A673 (cell line): ENCODE measurements at regions not wholly inside any gene's neighbourhood (a gene's known extent, or its start where the extent isn't known, plus 50 kb on each side); places are given as distances from the start of the nearest gene placed in this dataset.

ENCODE experiments used
- BruUV-seq: library from RNA; stranded (reverse); fragments of 400-500 nt; replicated peaks from 2 replicates; lab custom pipeline; 2021; lab: Mats Ljungman, UMichigan
- CTCF ChIA-PET: fragments of 300-600 bp; sonication (Branson Sonifier 250); formaldehyde crosslinking; loops from one replicate; lab custom pipeline; 2022; ENCODE audit warnings: antibody characterized with exemption; lab: Charles Lee
- POLR2A ChIA-PET: fragments of 300-600 bp; sonication (Branson Sonifier 250); formaldehyde crosslinking; loops from one replicate; lab custom pipeline; 2022; ENCODE audit warnings: antibody characterized with exemption; ENCODE audit not compliant: low non-redundant PET; lab: Charles Lee
- DNase-seq: peaks from one replicate; pipeline ENCODE4 v3.0.0-alpha.2; 2015; ENCODE audit warnings: low spot score
- H3K27ac ChIP-seq: fragments of 200-600 bp; sonication (generic); 2 replicates; pipeline ENCODE4 v1.5.1; 2016; ENCODE audit warnings: mixed run types, low read depth, mild to moderate bottlenecking, mixed read lengths, antibody characterized with exemption, low read length; ENCODE audit not compliant: poor library complexity, severe bottlenecking
- H3K27me3 ChIP-seq: fragments of 200-600 bp; sonication (generic); replicated peaks from 2 replicates; pipeline ENCODE4 v1.6.1; 2017; ENCODE audit warnings: mixed run types, low read depth, mild to moderate bottlenecking, mixed read lengths, antibody characterized with exemption, low read length; ENCODE audit not compliant: insufficient read depth, poor library complexity
- H3K36me3 ChIP-seq: fragments of 200-600 bp; sonication (generic); 2 replicates; pipeline ENCODE4 v1.6.1; 2016; ENCODE audit warnings: mixed run types, mild to moderate bottlenecking, mixed read lengths, antibody characterized with exemption, low read length; ENCODE audit not compliant: insufficient read depth, poor library complexity, severe bottlenecking
- H3K4me1 ChIP-seq: fragments of 200-600 bp; sonication (generic); 2 replicates; pipeline ENCODE4 v1.6.1; 2017; ENCODE audit warnings: mixed run types, mild to moderate bottlenecking, mixed read lengths, antibody characterized with exemption, low read length; ENCODE audit not compliant: insufficient read depth, poor library complexity, severe bottlenecking
- H3K4me3 ChIP-seq: fragments of 200-600 bp; sonication (generic); 2 replicates; pipeline ENCODE4 v1.5.1; 2016; ENCODE audit warnings: low read depth, mixed run types, mild to moderate bottlenecking, mixed read lengths, low read length; ENCODE audit not compliant: poor library complexity, severe bottlenecking
- H3K9me3 ChIP-seq: fragments of 200-600 bp; sonication (generic); 2 replicates; pipeline ENCODE4 v1.6.1; 2016; ENCODE audit warnings: mixed run types, low read depth, mild to moderate bottlenecking, mixed read lengths, antibody characterized with exemption, low read length; ENCODE audit not compliant: poor library complexity, severe bottlenecking
- EZH2 ChIP-seq: fragments of 200-600 bp; sonication (generic); IDR thresholded peaks from 2 replicates; pipeline ENCODE4 v1.6.1; 2017; ENCODE audit warnings: borderline replicate concordance, low read depth, mild to moderate bottlenecking, mixed read lengths, antibody characterized with exemption, low read length; ENCODE audit not compliant: poor library complexity, severe bottlenecking
- intact Hi-C: fragments of 100-400 bp; cut with micrococcal nuclease; formaldehyde crosslinking; loops from one replicate; pipeline ENCODE4 v1.10.0; 2022; ENCODE audit not compliant: unreplicated experiment
- TF ChIP-seq, protein P1 (sequence below): fragments of 300-800, 200-600 bp; sonication (generic); conservative IDR thresholded peaks from 2 replicates; pipeline ENCODE4 v1.5.1; 2017; ENCODE audit warnings: low read depth, mild to moderate bottlenecking, antibody characterized with exemption, low read length, moderate library complexity, mixed read lengths

DNA sequence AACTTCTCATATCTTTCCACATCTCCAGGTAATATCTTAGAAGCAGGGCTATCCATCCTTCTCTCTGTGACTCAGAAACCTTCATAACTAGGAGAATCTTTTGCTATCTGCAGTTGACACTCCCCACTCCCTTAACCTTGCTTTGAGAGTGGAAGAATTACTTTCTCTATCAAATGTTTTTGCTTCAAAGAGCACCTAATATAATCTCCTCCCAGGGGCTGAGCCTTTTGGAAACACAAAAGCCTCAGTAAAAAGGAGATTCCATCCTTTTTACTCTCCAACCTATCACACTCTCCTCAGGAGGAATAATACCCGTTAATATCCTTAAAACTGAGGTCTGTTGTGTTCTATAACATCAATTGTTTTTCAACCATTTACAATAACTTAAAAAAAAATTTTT, 94.9 kb upstream of the DNAJC10 start:
- no TSS peak for BruUV-seq

DNA sequence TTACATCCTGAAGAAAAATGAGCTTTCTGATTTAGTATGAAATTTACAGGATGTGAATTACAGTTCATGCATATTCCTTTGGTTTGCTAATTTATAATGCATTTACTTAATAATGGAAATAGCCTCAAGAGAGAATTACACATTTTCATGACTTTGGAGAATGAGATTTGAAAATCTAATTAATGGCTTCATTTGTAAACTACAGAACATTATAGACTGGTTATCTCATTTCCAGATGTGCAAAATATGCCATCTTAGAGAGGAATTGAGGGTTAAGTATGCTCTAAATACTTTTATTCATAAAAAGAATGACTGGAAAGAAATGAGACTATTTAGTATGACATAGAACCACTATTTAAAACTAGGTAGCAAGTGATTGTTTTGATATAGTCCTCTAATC, 94.2 kb upstream of the DNAJC10 start:
- no TSS peak for BruUV-seq
- Histone ChIP-seq H3K4me3 (no peak overlapping the region), H3K36me3 (no peaks in the 10 kb centered on the region), H3K9me3 (no peaks in the 10 kb centered on the region), H3K27me3 (no peaks in the 10 kb centered on the region), H3K27ac (no peak overlapping the region), H3K4me1 (no peaks in the 10 kb centered on the region)
- no peak for DNase-seq
- intact Hi-C loops = no loop called here
- ChIA-PET POLR2A (no interaction called here), CTCF (interaction anchor here (0.5 kb wide), 1 partner anchor 381 kb away, joined by 3 read pairs; no protein-coding TSS in a partner anchor)
- TF ChIP-seq, protein P1, sequence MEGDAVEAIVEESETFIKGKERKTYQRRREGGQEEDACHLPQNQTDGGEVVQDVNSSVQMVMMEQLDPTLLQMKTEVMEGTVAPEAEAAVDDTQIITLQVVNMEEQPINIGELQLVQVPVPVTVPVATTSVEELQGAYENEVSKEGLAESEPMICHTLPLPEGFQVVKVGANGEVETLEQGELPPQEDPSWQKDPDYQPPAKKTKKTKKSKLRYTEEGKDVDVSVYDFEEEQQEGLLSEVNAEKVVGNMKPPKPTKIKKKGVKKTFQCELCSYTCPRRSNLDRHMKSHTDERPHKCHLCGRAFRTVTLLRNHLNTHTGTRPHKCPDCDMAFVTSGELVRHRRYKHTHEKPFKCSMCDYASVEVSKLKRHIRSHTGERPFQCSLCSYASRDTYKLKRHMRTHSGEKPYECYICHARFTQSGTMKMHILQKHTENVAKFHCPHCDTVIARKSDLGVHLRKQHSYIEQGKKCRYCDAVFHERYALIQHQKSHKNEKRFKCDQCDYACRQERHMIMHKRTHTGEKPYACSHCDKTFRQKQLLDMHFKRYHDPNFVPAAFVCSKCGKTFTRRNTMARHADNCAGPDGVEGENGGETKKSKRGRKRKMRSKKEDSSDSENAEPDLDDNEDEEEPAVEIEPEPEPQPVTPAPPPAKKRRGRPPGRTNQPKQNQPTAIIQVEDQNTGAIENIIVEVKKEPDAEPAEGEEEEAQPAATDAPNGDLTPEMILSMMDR = no peak
- no peak for TF ChIP-seq EZH2

More for the DNA sequence above, 94.9 kb upstream of the DNAJC10 start:
- H3K4me1 ChIP-seq = no peaks in the 10 kb centered on the region
- intact Hi-C loops = no loop called here
- no peaks in the 10 kb centered on the region for H3K9me3 ChIP-seq
- no peak for DNase-seq
- H3K27ac ChIP-seq = no peak overlapping the region
- H3K27me3 ChIP-seq = no peaks in the 10 kb centered on the region
- no peaks in the 10 kb centered on the region for H3K36me3 ChIP-seq
- ChIA-PET CTCF (no interaction called here), POLR2A (no interaction called here)
- TF ChIP-seq, protein P1 = no peak
- no peak for TF ChIP-seq EZH2
- no peak overlapping the region for H3K4me3 ChIP-seq

DNA sequence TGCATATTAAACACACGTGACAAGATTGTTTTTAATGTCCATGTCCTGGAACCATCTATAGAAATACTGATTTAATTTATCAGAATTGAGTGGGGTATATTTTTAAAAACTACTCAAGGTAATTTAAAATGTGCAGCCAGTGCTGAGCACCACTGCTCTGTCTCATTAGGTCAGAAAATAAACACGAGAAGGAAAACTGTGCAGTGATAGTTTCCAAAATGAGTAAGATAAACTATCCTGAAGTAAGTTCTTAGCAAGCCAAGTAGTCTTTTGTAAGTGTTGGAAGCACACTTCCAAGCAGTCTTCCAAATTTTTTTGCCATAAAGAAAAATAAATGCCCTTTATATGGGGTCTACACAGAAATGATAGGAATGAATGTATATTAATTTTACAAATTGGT, 93.8 kb upstream of the DNAJC10 start:
- ChIA-PET POLR2A (interaction anchor here (0.6 kb wide), 1 partner anchor 216 kb away, joined by 3 read pairs; no protein-coding TSS in a partner anchor), CTCF (interaction anchor here (0.5 kb wide), 1 partner anchor 381 kb away, joined by 3 read pairs; no protein-coding TSS in a partner anchor)
- intact Hi-C loops = no loop called here

More for the DNA sequence above, 93.8 kb upstream of the DNAJC10 start:
- Histone ChIP-seq H3K4me1 (no peaks in the 10 kb centered on the region), H3K27ac (no peak overlapping the region), H3K9me3 (no peaks in the 10 kb centered on the region), H3K36me3 (no peaks in the 10 kb centered on the region), H3K4me3 (no peak overlapping the region), H3K27me3 (no peaks in the 10 kb centered on the region)
- no peak for DNase-seq
- TF ChIP-seq, protein P1 = no peak
- no peak for TF ChIP-seq EZH2
- BruUV-seq = no TSS peak
